Activated CD8-positive, alpha-beta T cell treated with anti-CD3 and anti-CD28 coated beads, Interleukin-2, amount 10 ng/mL, durations not matched to agents 7 days and 5 days (primary cell): ENCODE measurements at regions not wholly inside any gene's neighbourhood (a gene's known extent, or its start where the extent isn't known, plus 50 kb on each side); places are given as distances from the start of the nearest gene placed in this dataset.
"Not testable (repeated sequence)": the region's sequence is repeated elsewhere in the genome, so short reads cannot be mapped to it uniquely, and the experiment has no call there.

ENCODE experiments used
- ATAC-seq: fragments of 150-1000 bp; cut with Tn5 transposase; one replicate; pipeline ENCODE4 v1.10.0; 2021; ENCODE audit warnings: moderate library complexity
- CTCF ChIA-PET: fragments of 350-600 bp; sonication (Branson Sonifier 250); formaldehyde crosslinking; loops from one replicate; lab custom pipeline; 2021; ENCODE audit warnings: antibody characterized with exemption; lab: Charles Lee
- POLR2A ChIA-PET: fragments of 350-600 bp; sonication (Branson Sonifier 250); formaldehyde crosslinking; loops from one replicate; lab custom pipeline; 2021; ENCODE audit warnings: antibody characterized with exemption; lab: Charles Lee
- DNase-seq: peaks from one replicate; pipeline ENCODE4 v3.0.0-alpha.2; 2020
- H3K27ac Mint-ChIP-seq: one replicate; pipeline ENCODE4 v1.8.0; 2021; ENCODE audit warnings: mild to moderate bottlenecking, mixed read lengths
- H3K27me3 Mint-ChIP-seq: one replicate; pipeline ENCODE4 v1.8.0; 2021; ENCODE audit warnings: low read depth, mixed read lengths
- H3K36me3 Mint-ChIP-seq: one replicate; pipeline ENCODE4 v1.8.0; 2021; ENCODE audit warnings: low read depth, mixed read lengths
- H3K4me1 Mint-ChIP-seq: one replicate; pipeline ENCODE4 v1.8.0; 2021; ENCODE audit warnings: low read depth, mixed read lengths
- H3K4me3 Mint-ChIP-seq: one replicate; pipeline ENCODE4 v1.8.0; 2021; ENCODE audit warnings: mild to moderate bottlenecking, mixed read lengths
- H3K9me3 Mint-ChIP-seq: one replicate; pipeline ENCODE4 v1.8.0; 2022; ENCODE audit warnings: mixed read lengths; ENCODE audit not compliant: insufficient read depth

DNA sequence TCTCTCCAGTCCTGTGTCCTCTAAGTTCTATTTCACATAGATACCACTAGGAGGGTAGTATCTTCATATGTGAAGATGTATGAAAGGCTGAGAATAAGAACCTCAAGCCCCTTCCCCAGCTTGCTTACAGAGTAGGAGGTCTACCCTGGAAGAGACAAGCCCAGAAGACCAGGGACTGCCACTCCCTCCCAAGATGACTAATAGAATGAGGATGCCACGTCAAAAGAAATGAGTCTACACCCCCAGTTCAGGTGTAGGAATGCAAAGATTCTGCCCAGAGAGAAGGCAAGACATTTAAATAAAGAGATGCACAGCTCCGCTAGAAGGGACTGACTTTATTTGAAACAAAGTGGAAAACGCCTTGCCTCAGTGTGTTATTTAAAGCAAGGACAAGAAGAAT is 1006.0 kb upstream of the USP15 start:
- Mint-ChIP-seq H3K36me3 (no peaks in the 10 kb centered on the region), H3K4me3 (no peak overlapping the region), H3K4me1 (no peaks in the 10 kb centered on the region), H3K27me3 (no peaks in the 10 kb centered on the region), H3K27ac (no peak overlapping the region), H3K9me3 (peaks cover 6% of the 10 kb centered on the region)
- ATAC-seq (no peak), DNase-seq (no peak)
- CTCF ChIA-PET = no interaction called here
- POLR2A ChIA-PET = no interaction called here

DNA sequence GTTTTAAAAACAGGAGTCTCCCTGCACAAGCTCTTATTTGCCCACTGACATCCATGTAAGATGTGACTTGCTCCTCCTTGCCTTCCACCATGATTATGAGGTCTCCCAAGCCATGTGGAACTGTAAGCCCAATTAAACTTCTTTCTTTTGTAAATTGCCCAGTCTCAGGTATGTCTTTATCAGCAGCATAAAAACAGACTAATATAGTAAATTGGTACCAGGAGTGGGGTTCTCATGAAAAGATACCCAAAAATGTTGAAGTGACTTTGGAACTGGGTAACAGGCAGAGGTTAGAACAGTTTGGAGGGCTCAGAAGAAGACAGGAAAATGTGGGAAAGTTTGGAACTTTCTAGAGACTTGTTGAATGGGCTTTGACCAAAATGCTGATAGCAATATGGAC is 995.9 kb upstream of the USP15 start:
- CTCF ChIA-PET, DNase-seq: not testable (repeated sequence)

DNA sequence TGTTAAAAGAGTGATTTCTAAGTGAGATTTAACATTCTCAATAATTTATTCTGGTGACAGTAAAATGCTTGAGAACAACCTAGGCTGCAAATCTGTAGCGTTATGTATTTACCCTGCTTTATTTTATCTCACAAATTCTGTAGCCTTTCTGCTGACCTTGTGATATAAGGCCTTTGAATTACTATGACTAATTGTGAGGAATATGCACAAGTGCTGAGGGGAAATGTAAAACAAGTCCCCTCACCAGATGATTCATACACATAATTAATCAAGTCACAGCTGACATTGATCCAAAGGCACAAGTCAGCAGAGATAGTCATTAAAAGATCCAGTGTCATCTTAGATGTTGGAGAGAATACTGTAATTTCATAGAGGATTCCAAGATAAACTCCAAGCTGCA is 992.7 kb upstream of the USP15 start:
- H3K36me3 Mint-ChIP-seq = no peaks in the 10 kb centered on the region
- no peak for DNase-seq
- H3K4me1 Mint-ChIP-seq = no peaks in the 10 kb centered on the region
- no peak for ATAC-seq
- ChIA-PET POLR2A (no interaction called here), CTCF (no interaction called here)
- H3K27me3 Mint-ChIP-seq = no peaks in the 10 kb centered on the region
- H3K9me3 Mint-ChIP-seq = peaks cover 25% of the 10 kb centered on the region
- H3K4me3 Mint-ChIP-seq = no peak overlapping the region
- no peak overlapping the region for H3K27ac Mint-ChIP-seq

More for the DNA sequence above, 995.9 kb upstream of the USP15 start:
- POLR2A ChIA-PET, H3K4me3 Mint-ChIP-seq, H3K36me3 Mint-ChIP-seq, H3K4me1 Mint-ChIP-seq, ATAC-seq, H3K27ac Mint-ChIP-seq, H3K27me3 Mint-ChIP-seq: not testable (repeated sequence)
- H3K9me3 Mint-ChIP-seq = peaks cover 39% of the 10 kb centered on the region

DNA sequence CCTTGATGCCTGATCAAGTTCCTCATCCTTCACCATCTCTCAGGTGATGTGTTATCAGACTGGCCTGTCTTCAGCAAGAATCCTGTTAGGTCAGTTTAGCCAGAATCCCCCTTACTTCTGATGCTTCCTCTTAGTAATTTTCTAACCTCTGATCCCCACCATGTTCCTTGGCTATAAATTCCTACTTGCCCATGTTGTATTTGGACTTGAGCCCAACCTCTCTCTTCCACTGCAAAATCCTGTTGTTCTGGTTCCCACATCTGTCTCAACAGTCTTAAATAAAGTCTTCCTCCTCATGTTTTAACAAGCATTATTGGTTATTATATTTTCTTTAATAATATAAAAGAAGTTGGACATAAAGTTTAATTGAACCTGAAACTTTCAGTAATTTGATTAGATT is 987.8 kb upstream of the USP15 start:
- H3K9me3 Mint-ChIP-seq = no peaks in the 10 kb centered on the region
- POLR2A ChIA-PET = no interaction called here
- ATAC-seq (no peak), DNase-seq (no peak)
- no peak overlapping the region for H3K27ac Mint-ChIP-seq
- CTCF ChIA-PET = no interaction called here
- H3K4me3 Mint-ChIP-seq = no peak overlapping the region
- no peaks in the 10 kb centered on the region for H3K27me3 Mint-ChIP-seq
- no peaks in the 10 kb centered on the region for H3K4me1 Mint-ChIP-seq
- no peaks in the 10 kb centered on the region for H3K36me3 Mint-ChIP-seq

DNA sequence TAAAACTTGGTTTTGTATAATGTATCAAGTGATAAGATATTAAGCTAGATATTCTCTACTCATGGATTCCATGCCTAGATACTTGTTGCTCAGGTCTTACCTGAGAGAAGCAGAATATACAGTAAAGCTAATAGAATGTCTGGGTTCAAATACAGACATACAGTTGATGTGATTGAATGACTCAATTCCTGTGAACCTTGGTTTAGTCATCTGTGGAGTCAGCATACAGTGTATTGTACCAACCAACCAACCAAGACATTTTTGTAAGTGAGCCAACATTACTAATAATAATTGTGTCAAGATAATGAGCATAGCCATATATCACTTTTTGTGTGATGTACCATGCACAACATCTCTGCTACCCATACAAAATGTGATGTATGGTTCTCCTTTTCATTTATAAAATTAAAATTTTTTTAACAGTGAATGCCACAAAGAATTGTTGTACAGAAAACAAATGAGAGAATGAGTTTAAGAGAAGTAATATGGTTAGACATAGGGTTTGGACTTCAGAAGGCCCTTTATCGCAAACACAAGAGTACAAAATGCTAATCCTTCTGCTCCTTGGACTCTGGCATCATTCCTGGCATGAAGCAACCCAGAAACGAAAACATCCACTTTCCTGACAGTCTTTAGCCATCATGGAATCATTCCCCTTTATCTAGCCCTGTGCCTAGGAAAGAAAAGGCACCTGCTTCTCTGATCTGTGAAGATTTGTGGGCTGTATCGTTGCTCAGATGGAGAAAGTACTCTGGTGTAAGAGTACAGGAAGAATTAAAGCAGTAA is 977.2 kb upstream of the USP15 start:
- POLR2A ChIA-PET = no interaction called here
- peaks cover 17% of the 10 kb centered on the region for H3K9me3 Mint-ChIP-seq
- no peaks in the 10 kb centered on the region for H3K36me3 Mint-ChIP-seq
- no peaks in the 10 kb centered on the region for H3K27me3 Mint-ChIP-seq
- ATAC-seq (no peak), DNase-seq (no peak)
- H3K4me1 Mint-ChIP-seq = no peaks in the 10 kb centered on the region
- CTCF ChIA-PET = no interaction called here
- H3K4me3 Mint-ChIP-seq = no peak overlapping the region
- no peak overlapping the region for H3K27ac Mint-ChIP-seq

DNA sequence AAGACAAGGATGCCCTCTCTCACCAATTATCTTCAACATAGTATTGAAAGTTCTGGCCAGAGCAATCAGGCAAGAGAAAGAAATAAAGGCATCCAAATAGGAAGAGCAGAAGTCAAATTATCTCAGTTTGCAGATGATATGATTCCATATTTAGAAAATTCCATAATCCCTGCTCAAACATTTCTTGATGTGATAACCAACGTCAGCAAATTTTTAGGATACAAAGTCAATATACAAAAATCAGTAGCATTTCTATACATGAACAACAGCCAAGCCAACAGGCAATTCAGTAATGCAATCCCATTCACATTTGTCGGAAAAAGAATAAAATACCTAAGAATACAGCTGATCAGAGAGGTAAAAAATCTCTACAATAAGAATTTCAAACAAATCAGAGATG is 969.7 kb upstream of the USP15 start:
- CTCF ChIA-PET = no interaction called here
- peaks cover 12% of the 10 kb centered on the region for H3K9me3 Mint-ChIP-seq
- H3K4me3 Mint-ChIP-seq = no peak overlapping the region
- ATAC-seq (no peak), DNase-seq (no peak)
- no peaks in the 10 kb centered on the region for H3K27me3 Mint-ChIP-seq
- no peak overlapping the region for H3K27ac Mint-ChIP-seq
- no peaks in the 10 kb centered on the region for H3K4me1 Mint-ChIP-seq
- H3K36me3 Mint-ChIP-seq = no peaks in the 10 kb centered on the region
- POLR2A ChIA-PET = no interaction called here

DNA sequence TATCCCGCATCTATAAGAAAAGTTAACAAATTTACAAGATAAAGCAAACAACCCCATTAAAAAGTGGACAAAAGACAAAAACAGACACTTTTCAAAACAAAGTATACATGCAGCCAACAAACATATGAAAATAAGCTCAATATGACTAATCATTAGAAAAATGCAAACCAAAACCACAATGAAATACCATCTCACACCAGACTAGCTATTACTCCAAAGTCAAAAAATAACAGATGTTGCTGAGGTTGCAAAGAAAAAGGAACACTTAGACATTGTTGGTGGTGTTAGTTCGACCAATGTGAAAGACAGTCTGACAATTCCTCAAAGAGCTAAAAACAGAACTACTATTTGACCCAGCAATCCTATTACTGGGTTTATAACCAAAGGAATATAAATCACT is 968.6 kb upstream of the USP15 start:
- ChIA-PET CTCF (no interaction called here), POLR2A (no interaction called here)
- no peaks in the 10 kb centered on the region for H3K36me3 Mint-ChIP-seq
- H3K4me3 Mint-ChIP-seq = no peak overlapping the region
- H3K27me3 Mint-ChIP-seq = no peaks in the 10 kb centered on the region
- ATAC-seq (no peak), DNase-seq (no peak)
- H3K27ac Mint-ChIP-seq = no peak overlapping the region
- H3K9me3 Mint-ChIP-seq = peaks cover 11% of the 10 kb centered on the region
- H3K4me1 Mint-ChIP-seq = no peaks in the 10 kb centered on the region

DNA sequence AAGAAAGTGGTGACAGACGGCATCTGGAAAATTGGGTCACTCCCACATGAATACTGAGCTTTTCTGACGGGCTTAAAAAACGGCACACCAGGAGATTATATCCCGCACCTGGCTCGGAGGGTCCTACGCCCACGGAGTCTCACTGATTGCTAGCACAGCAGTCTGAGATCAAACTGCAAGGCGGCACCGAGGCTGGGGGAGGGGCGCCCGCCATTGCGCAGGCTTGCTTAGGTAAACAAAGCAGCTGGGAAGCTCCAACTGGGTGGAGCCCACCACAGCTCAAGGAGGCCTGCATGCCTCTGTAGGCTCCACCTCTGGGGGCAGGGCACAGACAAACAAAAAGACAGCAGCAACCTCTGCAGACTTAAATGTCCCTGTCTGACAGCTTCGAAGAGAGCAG is 966.2 kb upstream of the USP15 start:
- ATAC-seq, H3K27ac Mint-ChIP-seq, POLR2A ChIA-PET, CTCF ChIA-PET, H3K36me3 Mint-ChIP-seq, H3K27me3 Mint-ChIP-seq, H3K4me1 Mint-ChIP-seq, DNase-seq, H3K9me3 Mint-ChIP-seq, H3K4me3 Mint-ChIP-seq: not testable (repeated sequence)

DNA sequence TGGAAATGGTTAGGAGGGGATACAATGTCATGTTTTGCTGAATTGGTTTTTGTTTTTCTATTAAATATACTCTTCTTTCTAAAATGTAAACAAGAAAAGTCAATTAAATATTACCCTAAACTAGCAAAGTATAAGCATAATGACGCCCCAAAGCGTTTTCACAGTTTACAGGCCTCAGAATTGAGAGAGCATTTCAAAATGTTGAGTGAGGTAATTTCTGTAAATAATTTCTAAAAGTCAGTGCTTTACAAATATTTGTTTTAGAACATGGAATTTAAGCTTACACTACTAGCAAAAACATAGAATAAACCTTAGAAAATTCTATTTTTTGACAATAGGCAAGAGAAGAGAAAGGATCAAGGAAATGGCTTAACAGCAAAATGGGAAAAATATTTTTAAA is 958.4 kb upstream of the USP15 start:
- Mint-ChIP-seq H3K27ac (no peak overlapping the region), H3K27me3 (no peaks in the 10 kb centered on the region), H3K36me3 (no peaks in the 10 kb centered on the region), H3K4me3 (no peak overlapping the region), H3K4me1 (no peaks in the 10 kb centered on the region), H3K9me3 (no peaks in the 10 kb centered on the region)
- POLR2A ChIA-PET = no interaction called here
- no peak for DNase-seq
- ATAC-seq = no peak
- CTCF ChIA-PET = no interaction called here

DNA sequence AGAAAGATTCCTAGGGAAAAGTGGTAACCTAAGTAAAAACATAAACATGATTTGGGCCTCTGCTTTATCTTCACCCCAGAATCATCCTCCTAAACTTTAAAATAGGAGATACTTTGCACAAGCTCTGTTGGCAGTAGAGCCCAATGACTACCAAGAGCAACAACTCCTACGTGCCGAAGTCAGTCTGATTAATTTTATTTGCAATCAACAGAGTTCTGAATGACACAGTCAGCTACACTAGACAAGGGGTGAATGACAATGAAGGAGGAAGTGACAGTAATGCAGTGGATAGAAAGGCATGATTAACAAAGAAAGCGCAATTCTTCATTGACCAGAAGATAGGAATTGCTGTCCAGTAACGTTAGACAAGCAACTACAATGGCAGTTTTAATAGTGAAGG is 957.9 kb upstream of the USP15 start:
- no peaks in the 10 kb centered on the region for H3K27me3 Mint-ChIP-seq
- ATAC-seq (no peak), DNase-seq (no peak)
- ChIA-PET POLR2A (no interaction called here), CTCF (no interaction called here)
- no peak overlapping the region for H3K4me3 Mint-ChIP-seq
- no peaks in the 10 kb centered on the region for H3K36me3 Mint-ChIP-seq
- no peak overlapping the region for H3K27ac Mint-ChIP-seq
- H3K4me1 Mint-ChIP-seq = no peaks in the 10 kb centered on the region
- H3K9me3 Mint-ChIP-seq = no peaks in the 10 kb centered on the region

DNA sequence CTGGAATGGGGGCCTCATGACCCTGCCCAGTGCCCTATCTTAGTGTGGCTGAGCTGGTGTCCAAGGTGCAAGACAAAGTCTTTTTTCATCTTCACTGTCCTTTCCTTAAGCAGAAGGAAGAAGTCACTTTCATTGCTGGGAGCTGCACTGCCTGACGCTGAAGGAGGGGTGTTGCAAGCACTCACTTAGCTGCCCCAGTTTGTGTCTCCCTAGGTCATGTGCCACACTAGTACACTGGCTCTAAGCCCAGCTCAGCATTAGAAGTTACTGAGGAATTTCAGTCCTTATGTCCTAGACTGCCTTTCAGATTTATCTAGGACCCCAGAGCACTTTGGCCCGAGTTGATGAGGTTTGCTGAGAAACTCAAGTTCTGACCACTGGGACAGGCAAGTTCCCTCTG is 952.0 kb upstream of the USP15 start:
- no peak for DNase-seq
- H3K4me3 Mint-ChIP-seq = no peak overlapping the region
- ChIA-PET CTCF (no interaction called here), POLR2A (no interaction called here)
- H3K27ac Mint-ChIP-seq = no peak overlapping the region
- no peaks in the 10 kb centered on the region for H3K27me3 Mint-ChIP-seq
- H3K9me3 Mint-ChIP-seq = peaks cover 5% of the 10 kb centered on the region
- no peak for ATAC-seq
- H3K4me1 Mint-ChIP-seq = no peaks in the 10 kb centered on the region
- no peaks in the 10 kb centered on the region for H3K36me3 Mint-ChIP-seq

DNA sequence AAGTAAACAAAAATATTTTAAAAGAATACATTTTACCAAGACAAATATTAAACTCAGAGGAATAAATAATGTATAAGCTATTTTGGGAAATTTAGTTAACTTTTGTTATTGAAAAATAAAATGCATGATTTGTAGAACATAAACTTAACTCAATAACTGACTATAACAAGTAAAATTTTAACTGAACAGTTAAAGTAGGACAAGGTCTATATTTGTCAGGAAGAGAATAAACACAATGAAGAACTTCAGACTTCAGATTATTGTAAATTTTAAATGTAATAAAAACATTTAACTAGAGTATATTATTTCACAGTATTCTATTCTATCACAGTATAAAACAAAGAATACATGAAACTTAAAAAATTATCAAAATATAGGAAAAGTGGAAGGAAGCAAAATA is 948.8 kb upstream of the USP15 start:
- Mint-ChIP-seq H3K36me3 (no peaks in the 10 kb centered on the region), H3K27me3 (no peaks in the 10 kb centered on the region), H3K4me3 (no peak overlapping the region), H3K27ac (no peak overlapping the region), H3K9me3 (peaks cover 9% of the 10 kb centered on the region), H3K4me1 (no peaks in the 10 kb centered on the region)
- ATAC-seq = no peak
- ChIA-PET POLR2A (no interaction called here), CTCF (no interaction called here)
- DNase-seq = no peak

DNA sequence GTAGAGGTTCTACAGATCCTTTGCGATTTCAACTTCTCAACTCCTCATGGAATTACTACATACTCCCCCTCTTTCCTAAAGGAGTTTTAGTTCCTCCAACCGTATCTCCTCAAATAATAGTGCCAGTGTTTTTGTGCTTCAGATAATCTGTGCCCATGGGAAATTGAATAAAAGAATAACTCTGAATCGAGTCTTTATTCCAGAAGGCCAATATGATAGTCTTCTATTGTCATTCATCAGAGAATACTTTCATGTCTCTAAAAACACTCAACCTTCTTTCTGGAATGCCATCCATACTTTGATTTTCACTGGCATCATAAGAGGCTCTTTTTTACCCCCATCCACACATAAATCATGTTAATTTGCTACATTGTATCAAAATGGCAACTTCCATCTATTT is 911.3 kb upstream of the USP15 start:
- H3K27me3 Mint-ChIP-seq = no peaks in the 10 kb centered on the region
- ChIA-PET POLR2A (no interaction called here), CTCF (no interaction called here)

More for the DNA sequence above, 911.3 kb upstream of the USP15 start:
- no peaks in the 10 kb centered on the region for H3K36me3 Mint-ChIP-seq
- DNase-seq (no peak), ATAC-seq (no peak)
- H3K27ac Mint-ChIP-seq = no peak overlapping the region
- H3K4me1 Mint-ChIP-seq = no peaks in the 10 kb centered on the region
- H3K4me3 Mint-ChIP-seq = no peak overlapping the region
- H3K9me3 Mint-ChIP-seq = no peaks in the 10 kb centered on the region
